Cardiac muscle cell (in vitro differentiated cells and primary cell): ENCODE measurements at regions not wholly inside any gene's neighbourhood (a gene's known extent, or its start where the extent isn't known, plus 50 kb on each side); places are given as distances from the start of the nearest gene placed in this dataset.

ENCODE experiments used
- DNase-seq, 2 donors: peaks; one replicate each; pipeline versions ENCODE4 v3.0.0 to v3.0.0-alpha.2; 2010 to 2017; ENCODE audit warnings: low read depth in 1 of 2, low spot score in 1 of 2
- H3K27ac ChIP-seq: fragments of 200-600 bp; sonication (generic); 2 replicates; pipeline ENCODE4 v1.5.1; 2016
- H3K27me3 ChIP-seq: fragments of 200-600 bp; sonication (generic); 2 replicates; pipeline ENCODE4 v1.6.0; 2016; ENCODE audit warnings: control low read depth
- H3K36me3 ChIP-seq: fragments of 200-600 bp; sonication (generic); 2 replicates; pipeline ENCODE4 v1.5.1; 2016; ENCODE audit warnings: control low read depth
- H3K4me1 ChIP-seq: fragments of 200-600 bp; sonication (generic); 2 replicates; pipeline ENCODE4 v1.8.1; 2017; ENCODE audit warnings: low read depth, mild to moderate bottlenecking, mixed run types
- H3K4me3 ChIP-seq: fragments of 200-600 bp; sonication (generic); 2 replicates; pipeline ENCODE4 v1.5.1; 2016; ENCODE audit warnings: mild to moderate bottlenecking
- H3K9me3 ChIP-seq: fragments of 200-600 bp; sonication (generic); 2 replicates; pipeline ENCODE4 v1.5.1; 2017; ENCODE audit warnings: low read depth, mild to moderate bottlenecking, control low read depth
- TF ChIP-seq, protein P1 (sequence below): IDR thresholded peaks from 2 replicates; pipeline ENCODE4 v1.5.1; 2012; ENCODE audit warnings: low read depth, mild to moderate bottlenecking, low read length

GRCh38 chr3:10746001-10746400 is 70.0 kb upstream of the SLC6A11 start:
- no peak for DNase-seq
- Histone ChIP-seq H3K36me3 (no peaks in the 10 kb centered on the region), H3K9me3 (no peaks in the 10 kb centered on the region), H3K4me3 (no peak overlapping the region), H3K4me1 (no peaks in the 10 kb centered on the region), H3K27me3 (peaks cover 25% of the 10 kb centered on the region), H3K27ac (no peak overlapping the region)
- TF ChIP-seq, protein P1, sequence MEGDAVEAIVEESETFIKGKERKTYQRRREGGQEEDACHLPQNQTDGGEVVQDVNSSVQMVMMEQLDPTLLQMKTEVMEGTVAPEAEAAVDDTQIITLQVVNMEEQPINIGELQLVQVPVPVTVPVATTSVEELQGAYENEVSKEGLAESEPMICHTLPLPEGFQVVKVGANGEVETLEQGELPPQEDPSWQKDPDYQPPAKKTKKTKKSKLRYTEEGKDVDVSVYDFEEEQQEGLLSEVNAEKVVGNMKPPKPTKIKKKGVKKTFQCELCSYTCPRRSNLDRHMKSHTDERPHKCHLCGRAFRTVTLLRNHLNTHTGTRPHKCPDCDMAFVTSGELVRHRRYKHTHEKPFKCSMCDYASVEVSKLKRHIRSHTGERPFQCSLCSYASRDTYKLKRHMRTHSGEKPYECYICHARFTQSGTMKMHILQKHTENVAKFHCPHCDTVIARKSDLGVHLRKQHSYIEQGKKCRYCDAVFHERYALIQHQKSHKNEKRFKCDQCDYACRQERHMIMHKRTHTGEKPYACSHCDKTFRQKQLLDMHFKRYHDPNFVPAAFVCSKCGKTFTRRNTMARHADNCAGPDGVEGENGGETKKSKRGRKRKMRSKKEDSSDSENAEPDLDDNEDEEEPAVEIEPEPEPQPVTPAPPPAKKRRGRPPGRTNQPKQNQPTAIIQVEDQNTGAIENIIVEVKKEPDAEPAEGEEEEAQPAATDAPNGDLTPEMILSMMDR = no peak

DNA sequence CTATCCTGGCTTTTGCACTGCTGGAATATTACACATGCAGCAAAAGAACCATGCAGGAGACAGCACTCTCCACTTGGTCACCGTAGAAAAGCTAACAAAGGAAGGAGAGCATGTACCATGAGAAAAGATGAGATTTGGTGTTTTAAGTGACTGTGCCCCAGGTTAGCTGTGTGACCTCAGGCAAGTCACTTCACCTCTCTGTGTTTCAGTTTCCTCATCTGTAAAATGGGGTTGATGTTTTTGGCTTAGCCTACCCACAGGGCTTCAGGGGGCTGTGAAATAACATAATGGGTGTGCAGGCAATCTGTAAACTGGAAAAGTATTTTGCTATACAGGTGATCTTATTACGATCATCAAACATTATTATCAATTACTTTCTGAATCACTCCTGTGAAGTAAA is 69.3 kb upstream of the SLC6A11 start:
- Histone ChIP-seq H3K27ac (no peak overlapping the region), H3K36me3 (no peaks in the 10 kb centered on the region), H3K4me1 (no peaks in the 10 kb centered on the region), H3K27me3 (peaks cover 25% of the 10 kb centered on the region), H3K9me3 (no peaks in the 10 kb centered on the region), H3K4me3 (no peak overlapping the region)
- no peak for DNase-seq
- TF ChIP-seq, protein P1 = no peak

DNA sequence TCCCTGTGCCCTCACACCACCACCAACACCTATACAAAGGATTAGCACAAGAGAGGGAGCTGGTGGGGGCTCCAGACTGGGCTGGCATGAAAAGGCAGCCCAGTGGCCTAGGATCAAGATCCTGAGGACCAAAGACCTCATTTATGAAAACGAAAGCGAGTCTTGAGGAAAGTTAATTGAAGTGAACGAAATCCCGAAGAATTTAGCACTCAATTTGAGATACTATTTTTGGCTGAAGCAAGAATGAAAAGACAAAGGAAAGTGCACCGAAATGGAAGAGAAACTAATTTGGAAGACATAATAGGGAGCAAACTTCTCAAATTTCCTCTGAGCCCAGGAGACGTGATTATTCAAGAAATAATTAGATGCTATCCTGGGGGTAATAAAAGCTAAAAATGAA is 68.7 kb upstream of the SLC6A11 start:
- Histone ChIP-seq H3K27me3 (peaks cover 29% of the 10 kb centered on the region), H3K4me1 (no peaks in the 10 kb centered on the region), H3K4me3 (no peak overlapping the region), H3K9me3 (no peaks in the 10 kb centered on the region), H3K27ac (no peak overlapping the region), H3K36me3 (no peaks in the 10 kb centered on the region)
- no peak for DNase-seq
- TF ChIP-seq, protein P1 = no peak

DNA sequence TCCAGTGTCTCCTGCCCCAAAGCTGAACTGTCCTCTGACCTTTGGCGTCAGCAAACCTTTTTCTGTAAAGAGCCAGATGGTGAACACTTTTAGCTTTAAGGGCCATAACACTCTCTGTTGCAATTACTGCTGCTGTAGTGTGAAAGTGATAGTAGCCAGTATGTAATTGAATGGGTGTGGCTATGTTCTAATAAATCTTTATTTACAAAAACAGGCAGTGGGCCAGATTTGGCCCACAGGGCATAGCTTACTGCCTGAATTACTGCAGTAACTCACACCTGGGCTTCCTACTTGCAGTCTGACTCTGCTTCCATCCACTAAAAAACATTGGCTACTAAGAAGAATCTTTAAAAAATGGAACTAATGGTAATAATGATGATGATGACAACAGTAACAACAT is 68.0 kb upstream of the SLC6A11 start:
- no peak overlapping the region for H3K4me3 ChIP-seq
- H3K27me3 ChIP-seq = peaks cover 29% of the 10 kb centered on the region
- no peak for DNase-seq
- no peaks in the 10 kb centered on the region for H3K9me3 ChIP-seq
- H3K4me1 ChIP-seq = no peaks in the 10 kb centered on the region
- H3K36me3 ChIP-seq = no peaks in the 10 kb centered on the region
- H3K27ac ChIP-seq = no peak overlapping the region
- TF ChIP-seq, protein P1 = no peak

DNA sequence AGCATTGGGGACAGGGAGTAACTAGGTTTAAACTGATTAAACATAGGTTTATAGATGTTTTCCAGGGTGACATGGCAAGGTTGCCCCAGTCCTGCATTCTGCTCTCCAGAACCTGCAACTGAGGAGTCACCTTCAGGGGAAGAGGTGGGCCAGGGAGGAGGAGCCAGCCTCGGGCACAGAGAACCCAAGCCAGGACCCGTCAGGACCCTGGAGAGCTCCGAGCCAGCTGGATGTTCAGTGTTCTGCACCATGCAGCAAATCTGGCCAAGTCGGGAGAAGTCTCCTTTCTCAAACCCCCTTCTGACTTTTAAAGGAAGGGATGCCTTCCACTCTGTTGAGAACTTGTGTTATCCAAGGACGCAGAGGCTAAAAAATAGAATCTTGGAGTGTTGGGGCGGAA is 62.1 kb upstream of the SLC6A11 start:
- Histone ChIP-seq H3K9me3 (no peaks in the 10 kb centered on the region), H3K27ac (no peak overlapping the region), H3K36me3 (no peaks in the 10 kb centered on the region), H3K27me3 (peaks cover 39% of the 10 kb centered on the region), H3K4me3 (no peak overlapping the region), H3K4me1 (no peaks in the 10 kb centered on the region)
- peak; percentile 54 to 92 for DNase-seq
- TF ChIP-seq, protein P1 = no peak

DNA sequence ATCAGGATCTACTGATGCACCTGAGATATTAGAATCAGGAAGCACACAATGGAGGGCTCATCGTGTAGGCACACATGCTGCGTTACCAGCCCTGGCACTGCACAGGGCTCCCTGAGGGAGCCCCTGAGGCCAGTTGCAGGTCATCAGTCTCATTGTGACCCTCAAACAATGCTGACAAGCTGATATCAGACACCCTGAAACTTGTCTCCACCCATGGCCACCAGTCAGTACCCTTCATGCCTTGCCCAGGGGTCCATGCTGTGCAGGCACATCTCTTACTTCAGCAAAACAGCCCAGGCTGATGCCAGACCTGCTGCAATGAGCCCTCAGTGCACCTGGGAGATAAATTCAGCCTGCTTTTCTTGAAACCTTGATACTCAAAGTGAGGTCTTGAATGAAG is 59.5 kb upstream of the SLC6A11 start:
- TF ChIP-seq, protein P1 = no peak
- no peak overlapping the region for H3K4me3 ChIP-seq
- H3K4me1 ChIP-seq = no peaks in the 10 kb centered on the region
- DNase-seq = no peak
- H3K36me3 ChIP-seq = no peaks in the 10 kb centered on the region
- H3K9me3 ChIP-seq = no peaks in the 10 kb centered on the region
- no peak overlapping the region for H3K27ac ChIP-seq
- H3K27me3 ChIP-seq = peaks cover 24% of the 10 kb centered on the region
